Ramos (cell line): ENCODE measurements at regions not wholly inside any gene's neighbourhood (a gene's known extent, or its start where the extent isn't known, plus 50 kb on each side); places are given as distances from the start of the nearest gene placed in this dataset.
"Not testable (repeated sequence)": the region's sequence is repeated elsewhere in the genome, so short reads cannot be mapped to it uniquely, and the experiment has no call there.

Experiments
- in situ Hi-C: fragments of 300-500 bp; cut with MboI; formaldehyde crosslinking; loops from one replicate; pipeline ENCODE4 v1.14.3; 2022; ENCODE audit warnings: low sequenced_read_pairs; ENCODE audit not compliant: unreplicated experiment

- in situ Hi-C loops: no loop called here
Observed at GRCh38 chr2:43065871-43066270, 160.5 kb downstream of the ZFP36L2 start.

- in situ Hi-C loops: no loop called here
Observed at GRCh38 chr2:43065036-43065435, 161.4 kb downstream of the ZFP36L2 start.

GRCh38 chr2:43063096-43063495 lies 163.3 kb downstream of the ZFP36L2 start:
- in situ Hi-C loops: not testable (repeated sequence)

DNA sequence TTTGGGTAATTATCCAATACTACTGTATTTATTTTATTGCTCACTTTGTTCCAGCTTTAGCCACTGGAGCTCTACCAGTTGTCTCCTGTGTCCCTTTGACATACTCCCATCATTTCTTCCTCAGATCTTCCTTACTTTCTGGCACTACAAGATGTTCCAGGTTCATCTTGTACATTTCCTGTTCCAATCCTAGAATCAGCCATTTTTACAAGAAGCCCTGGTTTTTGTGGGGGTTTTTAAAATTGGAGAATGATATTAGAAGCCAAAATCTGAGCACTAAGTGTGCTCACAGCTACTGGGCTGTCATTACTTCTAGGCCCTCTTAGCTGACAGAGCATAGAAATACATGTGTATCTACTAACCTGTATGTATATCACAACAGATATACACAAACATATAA lies 164.3 kb downstream of the ZFP36L2 start:
- in situ Hi-C loops: no loop called here

- in situ Hi-C loops: no loop called here
Observed at GRCh38 chr2:43060390-43061016, 165.9 kb downstream of the ZFP36L2 start.

GRCh38 chr2:43059183-43059897 lies 167.1 kb downstream of the ZFP36L2 start:
- in situ Hi-C loops: no loop called here

- in situ Hi-C loops: no loop called here
Observed at GRCh38 chr2:43058726-43059110, 167.7 kb downstream of the ZFP36L2 start.

DNA sequence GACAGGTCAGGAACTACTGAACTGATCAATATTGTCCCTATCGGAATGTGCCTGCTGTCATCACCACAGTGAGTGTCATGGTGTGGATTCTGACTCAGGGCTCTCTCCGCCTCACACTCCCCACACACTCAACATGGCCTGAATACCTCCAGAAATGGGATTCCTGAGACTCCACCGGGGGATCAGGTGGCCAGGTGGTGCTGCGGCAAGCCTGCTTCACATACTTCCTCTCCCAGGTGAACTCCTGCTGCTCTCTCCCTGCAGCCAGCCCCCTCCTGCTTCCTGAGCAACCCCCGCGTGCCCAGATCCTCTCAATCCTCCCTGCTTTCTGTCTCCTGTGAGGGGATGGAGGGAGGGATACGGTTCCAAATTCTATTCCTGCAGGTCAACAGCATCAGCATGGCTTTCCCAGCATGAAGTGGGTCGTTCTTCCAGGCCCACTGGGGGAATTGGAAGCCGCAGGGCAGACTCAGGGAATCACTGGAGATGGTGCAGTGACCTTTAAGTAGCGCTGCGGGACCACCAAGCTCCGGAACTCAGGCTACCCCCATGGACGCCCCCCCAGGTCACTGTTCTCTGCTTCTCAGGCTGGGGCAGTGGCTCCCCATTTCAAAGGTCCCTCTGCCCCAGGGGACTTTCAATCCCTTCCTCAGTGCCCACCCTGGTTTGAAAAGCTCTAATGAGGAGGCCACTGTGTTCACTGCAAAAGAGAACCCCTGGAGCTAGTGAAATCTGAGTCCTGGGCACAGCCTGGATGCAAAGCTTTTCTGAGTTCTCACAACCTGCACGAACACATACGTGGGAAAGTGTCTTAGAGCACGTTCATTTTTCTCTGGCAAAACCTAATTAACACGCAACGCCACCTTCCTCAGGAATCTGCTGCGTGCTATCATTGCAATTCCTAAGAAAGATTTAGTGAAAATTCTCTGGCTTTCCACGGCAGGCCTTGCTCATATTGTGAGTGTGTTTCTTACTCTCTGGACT lies 168.4 kb downstream of the ZFP36L2 start:
- in situ Hi-C loops: no loop called here

- in situ Hi-C loops: no loop called here
Observed at GRCh38 chr2:43057026-43057741, 169.2 kb downstream of the ZFP36L2 start.

DNA sequence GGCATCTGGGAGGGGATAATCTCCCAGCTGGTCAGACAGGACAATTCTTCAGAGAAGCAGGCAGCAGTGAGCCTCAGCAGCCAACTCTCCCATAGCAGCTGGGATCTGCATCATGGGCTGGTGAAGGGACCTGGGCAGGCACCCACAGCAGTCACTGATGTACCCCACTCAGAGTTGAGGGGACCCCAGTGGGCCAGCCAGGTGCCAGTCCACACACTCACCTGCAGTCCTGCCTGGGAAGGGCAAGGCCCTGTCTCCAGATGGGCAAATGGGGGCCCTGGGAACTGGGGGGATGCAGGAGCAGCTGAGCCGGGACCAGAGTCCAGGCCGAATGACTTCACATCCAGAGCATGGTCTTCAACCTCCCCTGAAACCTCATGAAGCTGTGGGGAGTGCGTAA lies 170.4 kb downstream of the ZFP36L2 start:
- in situ Hi-C loops: no loop called here

DNA sequence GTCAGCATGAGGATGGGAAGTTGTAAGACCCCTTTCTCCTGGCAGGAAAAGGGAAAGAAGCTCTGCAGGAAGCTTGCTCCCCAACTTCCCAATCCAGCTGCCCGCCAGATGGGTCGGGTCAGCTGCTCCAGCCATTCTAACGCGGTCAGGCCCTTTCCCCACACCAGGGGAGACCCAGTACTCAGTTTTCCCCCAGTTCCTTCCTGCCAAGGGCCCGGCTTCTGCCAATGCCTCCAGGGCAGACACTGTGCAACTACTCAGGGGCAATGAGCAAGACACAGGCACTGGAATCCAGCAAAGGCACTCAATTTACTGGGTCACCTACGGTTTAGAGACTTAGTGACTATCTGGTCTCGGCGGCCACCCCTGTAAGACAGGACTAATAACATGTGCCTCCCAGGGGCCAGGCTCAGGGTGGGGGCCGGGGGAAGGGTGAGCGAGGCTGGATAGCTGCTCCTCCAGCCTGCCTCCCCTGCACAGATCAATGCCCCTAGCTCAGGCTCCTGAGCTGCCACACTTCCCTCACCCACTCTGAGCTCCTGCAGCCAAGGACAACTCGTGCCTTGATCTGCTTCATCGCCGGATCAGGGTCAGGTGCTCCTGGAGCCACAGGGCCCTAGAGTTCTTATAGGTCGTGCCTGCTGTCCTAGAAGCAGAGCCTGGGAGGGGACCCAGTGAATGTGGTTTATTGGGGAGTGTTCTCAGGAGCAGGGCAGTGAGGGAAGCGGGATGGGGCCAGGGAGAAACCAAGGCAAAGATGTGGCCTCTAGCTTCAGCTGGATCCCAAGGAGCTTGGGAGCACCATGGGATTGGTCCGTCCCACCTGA lies 171.1 kb downstream of the ZFP36L2 start:
- in situ Hi-C loops: no loop called here

DNA sequence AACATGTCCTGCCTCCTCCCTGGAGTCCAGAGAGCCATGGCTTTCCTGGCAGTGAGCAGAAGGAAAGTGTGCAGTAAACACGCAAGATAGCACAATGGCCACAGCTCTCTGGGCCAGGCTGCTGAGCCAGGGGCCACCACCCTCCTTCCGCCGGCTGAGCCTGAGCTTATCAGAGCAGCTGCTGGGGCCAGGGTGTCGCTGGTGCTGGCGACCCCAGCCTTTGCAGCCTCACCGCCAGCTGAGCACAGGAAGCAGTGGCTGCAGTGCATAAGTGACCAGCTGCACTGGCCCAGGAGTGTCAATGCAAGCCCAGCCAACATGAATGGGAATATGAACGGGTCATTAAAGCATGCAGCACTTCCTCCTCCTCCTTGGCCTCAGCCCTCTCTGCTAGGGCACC lies 172.0 kb downstream of the ZFP36L2 start:
- in situ Hi-C loops: no loop called here

DNA sequence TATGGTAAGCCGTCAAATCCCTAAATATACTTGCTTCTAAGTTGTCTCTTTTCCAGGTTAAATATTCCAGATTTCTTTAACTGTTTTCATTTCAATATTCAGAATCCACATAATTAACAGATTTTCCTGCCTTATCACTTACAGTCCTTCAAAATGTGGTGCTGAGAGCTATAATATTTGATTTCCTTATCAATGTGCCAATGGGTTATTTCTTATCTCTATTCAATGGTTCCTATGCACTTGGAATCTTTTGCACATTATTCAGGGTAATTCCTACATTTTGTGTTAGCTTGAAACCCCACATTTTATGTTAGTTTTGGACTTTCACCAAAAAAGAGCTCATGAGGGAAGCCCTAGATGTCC lies 173.5 kb downstream of the ZFP36L2 start:
- in situ Hi-C loops: no loop called here

DNA sequence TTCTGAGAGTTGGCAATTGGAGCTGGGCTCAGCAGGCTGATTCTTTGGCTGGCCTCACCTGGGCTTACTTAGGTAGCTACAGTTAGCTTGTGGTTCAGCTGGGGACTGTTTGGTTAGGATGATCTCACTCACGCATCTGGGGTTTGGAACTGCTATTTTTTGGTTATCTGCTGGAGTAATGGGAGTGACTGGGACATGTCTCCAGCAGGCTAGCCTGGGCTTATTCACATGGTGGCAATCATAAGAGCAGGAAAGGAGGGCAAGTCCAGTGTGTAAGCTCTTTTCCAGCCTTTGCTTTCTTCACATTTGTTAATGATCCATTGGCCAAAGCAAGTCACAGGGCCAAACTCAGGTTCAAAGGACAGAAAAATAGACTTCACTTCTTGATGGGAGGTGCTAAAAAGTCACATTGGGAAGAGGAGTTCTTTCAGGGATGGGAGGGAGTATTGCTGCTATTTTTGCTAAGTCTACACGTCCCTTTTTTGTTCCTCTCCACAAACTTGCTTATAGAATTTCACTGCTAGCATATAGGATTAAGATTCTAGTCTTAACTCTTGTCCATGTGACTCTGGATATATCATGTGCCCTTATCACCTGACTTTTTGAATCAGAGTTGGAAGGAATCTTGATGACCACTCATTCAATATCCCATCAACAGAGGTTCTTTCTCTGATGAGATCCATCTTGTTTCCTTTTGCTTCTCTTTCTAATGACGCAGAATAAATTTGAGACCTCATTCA lies 174.0 kb downstream of the ZFP36L2 start:
- in situ Hi-C loops: no loop called here

- in situ Hi-C loops: no loop called here
Observed at GRCh38 chr2:43051338-43051737, 175.1 kb downstream of the ZFP36L2 start.

GRCh38 chr2:43050866-43051265 lies 175.5 kb downstream of the ZFP36L2 start:
- in situ Hi-C loops: no loop called here

DNA sequence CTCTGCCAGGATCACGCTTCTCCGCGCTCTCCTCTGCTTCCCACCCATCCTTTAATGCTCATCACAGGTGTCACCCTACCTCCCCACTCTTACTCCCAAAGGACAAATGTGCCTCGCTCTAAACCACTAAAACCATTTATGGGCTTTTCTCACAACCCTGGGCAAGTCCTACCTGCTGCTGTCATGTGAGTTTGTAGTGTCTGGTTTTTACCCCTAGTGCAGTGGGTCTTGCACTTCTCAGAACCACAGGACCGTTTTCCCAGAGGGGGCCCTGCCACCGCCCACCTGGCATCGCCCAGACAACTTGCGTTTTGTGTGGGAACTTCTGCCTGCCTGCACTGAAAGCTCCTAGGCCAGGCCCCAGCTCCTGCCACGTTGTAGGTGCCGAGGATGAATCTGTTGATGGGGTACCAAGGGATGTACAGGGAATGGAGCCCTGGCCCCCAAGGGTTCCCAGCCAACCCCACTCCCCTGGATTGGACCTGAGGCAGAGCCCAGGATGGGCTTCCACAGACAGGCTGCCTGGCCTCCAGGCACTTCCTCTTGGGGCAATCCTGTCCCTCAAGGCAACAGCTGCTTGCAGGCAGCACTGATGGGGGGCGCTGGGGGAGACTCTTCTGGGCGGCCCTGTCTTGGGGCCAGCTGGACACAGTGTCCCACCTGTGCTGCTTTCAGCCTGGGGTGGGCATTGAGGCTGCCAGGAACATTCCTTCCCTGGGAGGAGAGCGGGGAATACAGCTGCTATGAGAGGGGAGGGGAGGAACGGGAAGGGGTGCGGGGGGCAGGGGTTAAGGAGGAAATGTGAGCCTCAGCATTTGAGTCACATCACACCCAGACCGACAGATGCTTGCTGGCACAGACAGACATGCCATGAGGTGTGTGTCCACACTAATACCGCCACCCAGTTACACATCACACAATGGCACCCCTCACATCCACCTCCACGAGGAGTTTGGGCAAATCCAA lies 176.3 kb downstream of the ZFP36L2 start:
- in situ Hi-C loops: no loop called here
